Spleen (tissue), 7 donors: ENCODE measurements at regions not wholly inside any gene's neighbourhood (a gene's known extent, or its start where the extent isn't known, plus 50 kb on each side); places are given as distances from the start of the nearest gene placed in this dataset.

Source experiments
- POLR2AphosphoS5 ChIP-seq, 3 donors: sonication (generic); formaldehyde crosslinking; IDR thresholded peaks; one replicate each; pipeline ENCODE4 v1.5.1; 2017; ENCODE audit warnings: antibody characterized with exemption in 3 of 3
- TF ChIP-seq, protein P1 (sequence below), 11 experiments: fragments of 200-600 bp in 7 of 11; fragments of 450-650 bp in 4 of 11; sonication (generic) in 4 of 11; IDR thresholded peaks in 8 of 11; conservative IDR thresholded peaks in 3 of 11; 1 replicate in 7 of 11; 2 replicates in 4 of 11; pipeline versions ENCODE4 v1.4.0 to v1.8.0; 2016 to 2021; ENCODE audit warnings: antibody characterized with exemption in 11 of 11, inconsistent platforms in 4 of 11, mild to moderate bottlenecking in 1 of 11
- donor health status: DM: no; HTN: no; CAD: no; lungs with moderate emphysema.
- donor health status: DM: no; HTN: no; CAD: no.
- donor health status: DM: no; HTN: no; CAD: no.

DNA sequence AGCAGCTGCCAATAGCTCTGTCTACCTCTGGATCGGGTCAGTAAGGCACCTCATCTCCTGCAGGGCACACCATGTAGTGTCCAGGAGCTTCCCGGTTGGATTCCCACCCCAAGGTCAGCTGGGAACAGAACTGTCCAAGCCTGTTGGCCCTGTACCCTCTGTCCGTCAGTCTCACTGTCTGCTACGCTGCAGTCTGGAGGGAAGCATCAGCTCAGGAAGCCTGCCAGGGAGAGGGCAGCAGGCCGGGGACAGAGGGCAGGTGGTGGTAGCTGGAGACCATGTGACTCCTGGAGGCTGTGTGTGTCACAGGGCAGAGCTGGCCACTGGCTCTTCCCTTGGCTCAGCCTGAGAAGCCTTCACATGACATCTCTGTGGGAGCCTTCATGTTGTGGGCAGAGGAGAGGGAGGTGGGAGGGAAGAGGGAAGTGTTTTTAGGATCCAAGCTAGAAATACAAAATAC lies 134.5 kb downstream of the SEC61B start:
- TF ChIP-seq, protein P1, sequence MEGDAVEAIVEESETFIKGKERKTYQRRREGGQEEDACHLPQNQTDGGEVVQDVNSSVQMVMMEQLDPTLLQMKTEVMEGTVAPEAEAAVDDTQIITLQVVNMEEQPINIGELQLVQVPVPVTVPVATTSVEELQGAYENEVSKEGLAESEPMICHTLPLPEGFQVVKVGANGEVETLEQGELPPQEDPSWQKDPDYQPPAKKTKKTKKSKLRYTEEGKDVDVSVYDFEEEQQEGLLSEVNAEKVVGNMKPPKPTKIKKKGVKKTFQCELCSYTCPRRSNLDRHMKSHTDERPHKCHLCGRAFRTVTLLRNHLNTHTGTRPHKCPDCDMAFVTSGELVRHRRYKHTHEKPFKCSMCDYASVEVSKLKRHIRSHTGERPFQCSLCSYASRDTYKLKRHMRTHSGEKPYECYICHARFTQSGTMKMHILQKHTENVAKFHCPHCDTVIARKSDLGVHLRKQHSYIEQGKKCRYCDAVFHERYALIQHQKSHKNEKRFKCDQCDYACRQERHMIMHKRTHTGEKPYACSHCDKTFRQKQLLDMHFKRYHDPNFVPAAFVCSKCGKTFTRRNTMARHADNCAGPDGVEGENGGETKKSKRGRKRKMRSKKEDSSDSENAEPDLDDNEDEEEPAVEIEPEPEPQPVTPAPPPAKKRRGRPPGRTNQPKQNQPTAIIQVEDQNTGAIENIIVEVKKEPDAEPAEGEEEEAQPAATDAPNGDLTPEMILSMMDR (IDR thresholded peaks at IDR 0.05 in 8 of 11, conservative IDR thresholded peaks at IDR 0.05 in 3 of 11) = no peak
- TF ChIP-seq POLR2AphosphoS5 (IDR thresholded peaks at IDR 0.05) = no peak
